ENCODE measurements at regions not wholly inside any gene's neighbourhood (a gene's known extent, or its start where the extent isn't known, plus 50 kb on each side); places are given as distances from the start of the nearest gene placed in this dataset.

- TF ChIP-seq POLR2A (IDR thresholded peaks at IDR 0.05) (no peak), CTCF (IDR thresholded peaks at IDR 0.05) (no peak), POLR2AphosphoS5 (IDR thresholded peaks at IDR 0.05) (no peak)
Measured at GRCh38 chr7:29629507-29629906, 65.9 kb downstream of the PRR15 start.

Measured in gastroesophageal sphincter (tissue), 3 donors.